H1 (cell line): ENCODE measurements at regions not wholly inside any gene's neighbourhood (a gene's known extent, or its start where the extent isn't known, plus 50 kb on each side); places are given as distances from the start of the nearest gene placed in this dataset.

ENCODE experiments used
- ATF2 ChIP-seq: IDR thresholded peaks from 2 replicates; pipeline ENCODE4 v1.6.1; 2012; ENCODE audit warnings: low read length, inconsistent platforms
- SUZ12 ChIP-seq: fragments of 200-600 bp; sonication (generic); IDR thresholded peaks from 2 replicates; pipeline ENCODE4 v1.6.1; 2012; ENCODE audit warnings: mild to moderate bottlenecking, inconsistent platforms, low read length, moderate library complexity, mixed read lengths

DNA sequence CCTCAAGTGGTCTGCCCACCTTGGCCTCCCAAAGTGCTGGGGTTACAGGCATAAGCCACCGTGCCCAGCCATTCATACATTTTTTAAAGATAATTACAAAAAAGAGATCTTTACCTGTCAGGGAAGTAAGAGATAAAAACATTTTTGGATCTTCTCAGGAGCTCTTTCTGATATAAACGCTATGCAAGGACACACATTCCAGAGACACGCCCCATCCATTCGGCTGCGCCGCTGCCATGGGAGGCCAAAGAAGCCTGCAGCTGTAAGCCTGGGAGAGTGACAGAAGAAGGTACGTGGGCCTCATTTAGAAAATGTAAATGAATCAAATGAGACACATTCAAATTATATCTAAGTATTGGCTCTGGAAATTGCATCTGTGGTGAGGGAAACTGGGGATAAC lies 85.3 kb downstream of the LYZL1 start (continued):
- TF ChIP-seq ATF2 = no peak
- no peak for TF ChIP-seq SUZ12
